ENCODE measurements at regions not wholly inside any gene's neighbourhood (a gene's known extent, or its start where the extent isn't known, plus 50 kb on each side); places are given as distances from the start of the nearest gene placed in this dataset.

GRCh38 chr6:74956559-74957428 lies 249.1 kb downstream of the COL12A1 start:
- DNase-seq (ENCODE audit: low read depth in 3 of 3, low spot score in 2 of 3), result no peak

DNA sequence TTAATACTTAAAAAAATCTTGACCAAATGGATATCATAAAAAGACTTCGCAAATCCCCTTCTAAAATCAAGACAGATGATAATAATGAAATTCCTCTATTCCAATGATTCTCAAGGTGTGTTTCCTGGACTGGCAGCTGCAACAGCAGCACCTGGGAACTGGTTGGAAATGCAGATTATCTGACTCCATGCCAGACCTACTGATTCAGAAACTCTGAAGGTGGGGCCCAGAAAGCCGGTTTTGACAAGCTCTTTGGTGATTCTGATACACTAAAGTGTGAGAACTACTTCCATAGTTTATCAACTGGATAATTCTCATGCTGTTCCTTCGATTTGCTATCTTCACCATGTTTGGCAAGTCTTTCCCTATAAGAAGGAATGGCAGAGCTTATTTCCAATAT lies 252.1 kb downstream of the COL12A1 start:
- no peak for DNase-seq (ENCODE audit: low read depth in 3 of 3, low spot score in 2 of 3)

GRCh38 chr6:74946961-74947360 lies 258.9 kb downstream of the COL12A1 start:
- DNase-seq (ENCODE audit: low read depth in 3 of 3, low spot score in 2 of 3), result no peak

DNA sequence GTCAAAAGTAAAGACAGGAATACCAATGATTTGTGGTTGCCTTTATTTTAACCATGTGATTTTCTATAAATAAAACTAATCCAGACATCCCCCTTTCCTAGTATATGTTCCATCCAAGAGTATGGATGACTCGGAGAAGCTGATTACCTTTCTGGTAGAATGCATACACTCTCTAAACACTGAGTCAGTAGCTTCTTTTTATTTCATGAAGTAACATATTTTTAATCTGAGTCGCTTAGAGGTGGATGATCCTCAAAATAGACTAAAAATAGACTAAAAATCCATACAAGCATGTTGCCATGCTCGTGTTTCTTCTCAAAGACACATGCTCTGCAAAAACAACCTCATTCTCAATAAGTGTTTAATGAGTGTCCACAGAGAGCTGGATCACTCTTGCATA lies 263.7 kb downstream of the COL12A1 start:
- no peak for DNase-seq (ENCODE audit: low read depth in 3 of 3, low spot score in 2 of 3)

GRCh38 chr6:74941424-74941823 lies 264.4 kb downstream of the COL12A1 start:
- no peak for DNase-seq (ENCODE audit: low read depth in 3 of 3, low spot score in 2 of 3)

- DNase-seq (ENCODE audit: low read depth in 3 of 3, low spot score in 2 of 3), result no peak
Observed at GRCh38 chr6:74939721-74940620, 265.9 kb downstream of the COL12A1 start.

- DNase-seq (ENCODE audit: low read depth in 3 of 3, low spot score in 2 of 3), result no peak
Observed at GRCh38 chr6:74939151-74939708, 266.6 kb downstream of the COL12A1 start.

- no peak for DNase-seq (ENCODE audit: low read depth in 3 of 3, low spot score in 2 of 3)
Observed at GRCh38 chr6:74937936-74938335, 267.9 kb downstream of the COL12A1 start.

DNA sequence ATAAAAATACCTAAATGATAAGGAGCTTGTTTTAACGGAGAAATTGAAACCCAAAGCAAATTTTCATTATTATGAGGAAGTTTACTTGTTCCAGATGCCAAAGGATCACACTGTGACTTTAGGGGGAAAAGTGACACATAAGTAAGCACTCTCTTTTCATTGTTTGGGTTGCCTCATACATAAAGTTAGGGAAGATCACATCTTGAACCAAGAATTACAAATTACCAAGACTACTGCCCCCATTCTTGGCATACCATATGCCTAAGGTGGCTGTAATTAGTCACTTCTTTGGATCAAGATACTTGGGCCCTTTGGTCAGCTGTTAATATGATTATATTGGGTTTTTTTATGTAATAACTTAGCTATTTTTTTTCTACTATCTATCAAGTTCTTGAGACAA lies 269.0 kb downstream of the COL12A1 start:
- no peak for DNase-seq (ENCODE audit: low read depth in 3 of 3, low spot score in 2 of 3)

DNA sequence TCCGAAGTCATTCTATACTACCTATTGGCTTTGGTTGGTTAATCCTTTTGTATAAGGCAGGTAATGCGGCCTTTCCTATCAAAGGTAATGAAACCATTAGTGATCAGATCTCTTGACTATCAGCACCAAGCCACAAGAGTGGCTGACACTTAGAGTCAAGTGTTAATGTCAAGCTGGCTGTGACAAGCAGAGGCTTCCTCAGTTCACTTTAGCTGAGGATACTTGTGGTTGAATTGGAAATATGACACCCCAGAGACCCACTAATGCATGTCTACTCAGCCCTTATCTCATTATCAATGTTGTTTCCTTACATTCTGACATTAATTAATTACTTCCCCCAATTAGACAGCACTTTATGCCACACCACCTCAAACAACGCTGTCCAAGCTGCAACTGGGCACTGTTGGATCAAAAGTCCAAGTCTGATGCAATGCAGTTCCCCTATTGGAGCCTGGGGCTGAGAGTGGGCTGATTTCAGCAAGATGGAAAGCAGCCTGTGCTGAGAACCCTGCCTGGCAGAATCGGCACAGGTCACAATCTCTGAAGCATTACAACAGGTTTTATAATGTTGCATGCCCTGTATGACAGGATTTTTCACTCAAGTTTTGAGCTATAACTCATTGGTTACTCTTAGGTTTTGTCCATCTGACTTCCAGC lies 273.5 kb downstream of the COL12A1 start:
- no peak for DNase-seq (ENCODE audit: low read depth in 3 of 3, low spot score in 2 of 3)

- DNase-seq (ENCODE audit: low read depth in 3 of 3, low spot score in 2 of 3), result no peak
Observed at GRCh38 chr6:74931558-74931957, 274.3 kb downstream of the COL12A1 start.

DNA sequence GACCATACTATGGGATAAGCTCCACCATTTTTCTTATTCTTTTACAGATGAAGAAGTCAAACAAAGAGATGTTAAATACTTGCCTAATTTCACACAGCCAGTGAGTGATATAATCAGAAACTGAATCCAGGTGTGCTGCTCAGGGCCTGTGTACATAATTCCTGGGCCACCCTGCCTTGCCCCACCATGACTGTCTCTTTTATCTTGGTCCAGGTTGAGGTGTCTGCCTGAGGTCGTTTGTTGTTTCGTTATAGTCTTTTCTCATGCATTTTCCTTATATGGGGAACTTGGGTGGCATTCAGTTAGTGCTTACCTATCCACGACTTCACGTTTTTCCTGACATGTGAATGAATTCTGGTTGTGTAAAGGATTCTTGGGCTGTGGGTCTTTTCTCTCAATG lies 277.6 kb downstream of the COL12A1 start:
- DNase-seq (ENCODE audit: low read depth in 3 of 3, low spot score in 2 of 3), result no peak

- no peak for DNase-seq (ENCODE audit: low read depth in 3 of 3, low spot score in 2 of 3)
Observed at GRCh38 chr6:74927299-74927698, 278.6 kb downstream of the COL12A1 start.

DNA sequence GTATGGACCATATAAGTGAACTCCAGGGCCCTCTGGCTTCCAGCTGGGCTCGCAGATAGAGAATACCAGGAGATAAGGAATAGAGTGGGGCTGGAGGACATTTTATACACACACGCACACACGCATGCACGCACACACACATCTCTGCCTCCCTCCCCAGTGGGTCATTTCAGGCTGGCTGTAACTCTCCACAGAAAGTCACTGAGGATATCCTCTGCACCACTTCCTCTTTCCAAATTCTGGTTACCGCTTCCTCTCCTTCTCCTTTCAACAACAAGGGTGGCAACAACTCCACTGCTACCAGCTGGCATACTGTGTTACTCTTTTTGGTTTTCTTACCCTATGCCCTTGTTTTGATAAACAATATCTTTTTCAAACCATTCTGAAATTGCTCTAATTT lies 280.2 kb downstream of the COL12A1 start:
- DNase-seq (ENCODE audit: low read depth in 3 of 3, low spot score in 2 of 3), result no peak

DNA sequence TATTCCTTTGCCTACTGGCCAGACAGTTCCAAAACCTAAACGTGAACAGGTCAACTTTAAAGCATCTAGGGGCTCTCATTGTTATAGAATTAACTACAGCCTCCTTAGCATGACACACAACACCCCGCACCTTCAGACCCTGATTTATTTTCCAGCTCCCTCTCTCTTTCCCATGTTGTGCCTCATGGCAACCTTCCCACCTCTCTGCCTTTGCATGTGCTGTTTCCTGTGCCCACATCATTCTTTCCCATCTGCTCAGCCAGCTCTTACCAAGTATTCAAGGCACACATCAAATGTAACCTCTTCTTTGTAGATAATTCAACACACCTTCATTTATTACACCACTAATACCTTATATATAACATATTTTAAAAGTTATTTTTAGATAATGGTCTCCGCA lies 291.0 kb downstream of the COL12A1 start:
- no peak for DNase-seq (ENCODE audit: low read depth in 3 of 3, low spot score in 2 of 3)

GRCh38 chr6:74912234-74912633 lies 293.6 kb downstream of the COL12A1 start:
- no peak for DNase-seq (ENCODE audit: low read depth in 3 of 3, low spot score in 2 of 3)

- no peak for DNase-seq (ENCODE audit: low read depth in 3 of 3, low spot score in 2 of 3)
Observed at GRCh38 chr6:74902846-74903245, 303.0 kb downstream of the COL12A1 start.

DNA sequence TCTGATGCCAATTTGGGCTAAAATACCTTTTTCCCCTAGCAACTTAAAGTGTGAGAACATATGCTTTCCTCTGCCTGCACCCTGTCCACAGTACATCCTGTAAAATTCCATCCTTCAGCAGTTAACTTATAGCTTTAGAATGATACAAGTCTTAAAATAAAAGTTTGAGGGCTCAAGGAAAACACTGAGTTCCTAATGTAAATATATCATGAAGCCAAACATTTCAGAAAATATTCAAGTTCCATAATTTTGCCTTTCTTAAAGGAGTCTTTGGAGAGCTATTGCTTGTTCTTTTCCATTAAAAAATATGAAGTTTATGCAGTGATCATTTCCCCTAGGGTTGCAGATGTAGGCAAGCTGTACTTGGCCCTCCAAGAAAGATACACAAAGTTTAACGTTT lies 303.8 kb downstream of the COL12A1 start:
- no peak for DNase-seq (ENCODE audit: low read depth in 3 of 3, low spot score in 2 of 3)

DNA sequence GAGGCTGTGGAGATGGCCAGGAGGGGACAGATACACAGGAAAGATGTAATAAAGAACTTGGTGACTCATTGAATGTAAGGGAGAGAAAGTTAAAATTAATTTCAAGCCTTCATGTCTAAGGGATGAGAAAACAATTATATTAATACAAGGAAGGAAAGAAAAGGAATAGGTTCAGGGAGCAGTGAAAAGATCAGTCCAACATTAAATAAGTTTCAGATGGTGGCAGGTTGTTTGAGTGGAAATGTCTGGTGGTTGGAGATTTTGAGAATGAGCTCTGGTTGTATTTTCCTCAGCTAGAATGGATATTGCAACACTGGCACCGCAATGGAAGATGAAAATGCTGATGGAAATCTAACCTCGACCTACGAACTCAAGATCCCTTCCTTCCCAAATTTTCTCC lies 304.3 kb downstream of the COL12A1 start:
- DNase-seq (ENCODE audit: low read depth in 3 of 3, low spot score in 2 of 3), result no peak

DNA sequence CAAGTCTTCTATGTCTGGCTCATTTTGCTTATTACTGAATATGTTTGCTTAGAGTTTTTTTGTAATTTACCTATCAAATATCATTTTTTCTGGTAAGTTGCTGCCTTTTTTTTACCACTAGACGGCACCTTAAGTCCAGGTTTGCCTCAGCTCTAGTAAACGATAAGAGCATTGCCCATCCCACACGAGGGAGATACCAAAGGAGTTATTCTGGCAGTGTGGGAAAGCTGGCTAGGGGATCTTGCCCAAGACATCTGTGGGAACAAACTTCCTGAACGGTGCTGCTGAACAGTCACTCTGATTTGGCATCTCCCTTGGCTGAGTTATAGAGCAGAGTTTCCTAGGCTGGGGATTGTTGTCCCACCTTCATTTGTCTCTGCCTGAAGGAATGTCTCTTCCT lies 306.4 kb downstream of the COL12A1 start:
- DNase-seq (ENCODE audit: low read depth in 3 of 3, low spot score in 2 of 3), result no peak

DNA sequence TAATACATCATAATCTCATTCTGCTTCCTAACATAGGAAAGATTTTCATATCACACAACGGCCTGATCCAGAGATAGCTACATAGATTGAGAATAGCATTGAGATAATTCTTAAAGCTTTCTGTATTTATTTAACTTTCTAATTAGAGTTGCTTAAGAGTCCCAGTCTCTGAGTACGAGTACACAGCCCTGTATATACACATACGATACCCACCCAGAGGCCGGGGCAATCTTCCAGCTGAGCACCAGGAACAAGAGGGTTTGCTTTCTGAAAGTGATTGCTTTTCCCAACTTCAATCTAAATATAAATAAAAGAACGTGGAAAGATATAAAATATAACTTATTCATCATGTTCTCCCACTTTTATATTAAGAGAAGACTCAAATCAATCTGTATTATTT lies 313.8 kb downstream of the COL12A1 start:
- no peak for DNase-seq (ENCODE audit: low read depth in 3 of 3, low spot score in 2 of 3)
